ENCODE measurements at regions not wholly inside any gene's neighbourhood (a gene's known extent, or its start where the extent isn't known, plus 50 kb on each side); places are given as distances from the start of the nearest gene placed in this dataset.

- TF ChIP-seq, protein P1, sequence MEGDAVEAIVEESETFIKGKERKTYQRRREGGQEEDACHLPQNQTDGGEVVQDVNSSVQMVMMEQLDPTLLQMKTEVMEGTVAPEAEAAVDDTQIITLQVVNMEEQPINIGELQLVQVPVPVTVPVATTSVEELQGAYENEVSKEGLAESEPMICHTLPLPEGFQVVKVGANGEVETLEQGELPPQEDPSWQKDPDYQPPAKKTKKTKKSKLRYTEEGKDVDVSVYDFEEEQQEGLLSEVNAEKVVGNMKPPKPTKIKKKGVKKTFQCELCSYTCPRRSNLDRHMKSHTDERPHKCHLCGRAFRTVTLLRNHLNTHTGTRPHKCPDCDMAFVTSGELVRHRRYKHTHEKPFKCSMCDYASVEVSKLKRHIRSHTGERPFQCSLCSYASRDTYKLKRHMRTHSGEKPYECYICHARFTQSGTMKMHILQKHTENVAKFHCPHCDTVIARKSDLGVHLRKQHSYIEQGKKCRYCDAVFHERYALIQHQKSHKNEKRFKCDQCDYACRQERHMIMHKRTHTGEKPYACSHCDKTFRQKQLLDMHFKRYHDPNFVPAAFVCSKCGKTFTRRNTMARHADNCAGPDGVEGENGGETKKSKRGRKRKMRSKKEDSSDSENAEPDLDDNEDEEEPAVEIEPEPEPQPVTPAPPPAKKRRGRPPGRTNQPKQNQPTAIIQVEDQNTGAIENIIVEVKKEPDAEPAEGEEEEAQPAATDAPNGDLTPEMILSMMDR (IDR thresholded peaks at IDR 0.05): no peak
- no peak for TF ChIP-seq POLR2A (IDR thresholded peaks at IDR 0.05)
Observed at GRCh38 chr3:42023380-42023779, 61.5 kb upstream of the ULK4 start.
